HG03565 (cell line): ENCODE measurements at regions not wholly inside any gene's neighbourhood (a gene's known extent, or its start where the extent isn't known, plus 50 kb on each side); places are given as distances from the start of the nearest gene placed in this dataset.

ENCODE experiments used
- ATAC-seq: cut with Tn5 transposase; IDR thresholded peaks from one replicate; pipeline ENCODE4 v1.9.1; 2021; ENCODE audit warnings: mild to moderate bottlenecking, moderate library complexity; ENCODE audit not compliant: unreplicated experiment

- ATAC-seq = no peak
Observed at GRCh38 chr9:99573085-99573484, 248.6 kb upstream of the NR4A3 start.

DNA sequence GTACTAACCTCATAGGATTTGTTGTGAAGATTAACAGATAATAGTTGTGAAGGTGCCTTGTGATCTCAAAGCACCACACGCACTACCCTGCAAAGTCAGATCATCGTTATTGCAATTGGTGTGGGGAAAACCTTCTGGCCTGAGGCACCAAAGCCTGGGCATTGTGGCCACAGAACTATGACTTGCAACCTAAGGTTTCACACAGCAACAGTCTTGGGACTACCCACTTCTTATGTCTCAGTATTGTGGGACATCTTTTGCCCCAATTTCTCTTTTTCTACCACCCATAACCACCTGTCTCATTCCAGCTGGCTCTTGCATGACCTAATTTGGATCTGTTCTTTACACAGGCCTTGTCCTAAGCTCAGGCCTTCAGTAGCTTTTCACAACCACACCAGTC lies 247.8 kb upstream of the NR4A3 start:
- no peak for ATAC-seq

GRCh38 chr9:99576002-99576401 lies 245.7 kb upstream of the NR4A3 start:
- ATAC-seq = no peak

- ATAC-seq = no peak
Observed at GRCh38 chr9:99576876-99577275, 244.8 kb upstream of the NR4A3 start.

GRCh38 chr9:99577351-99577750 lies 244.3 kb upstream of the NR4A3 start:
- ATAC-seq = no peak

DNA sequence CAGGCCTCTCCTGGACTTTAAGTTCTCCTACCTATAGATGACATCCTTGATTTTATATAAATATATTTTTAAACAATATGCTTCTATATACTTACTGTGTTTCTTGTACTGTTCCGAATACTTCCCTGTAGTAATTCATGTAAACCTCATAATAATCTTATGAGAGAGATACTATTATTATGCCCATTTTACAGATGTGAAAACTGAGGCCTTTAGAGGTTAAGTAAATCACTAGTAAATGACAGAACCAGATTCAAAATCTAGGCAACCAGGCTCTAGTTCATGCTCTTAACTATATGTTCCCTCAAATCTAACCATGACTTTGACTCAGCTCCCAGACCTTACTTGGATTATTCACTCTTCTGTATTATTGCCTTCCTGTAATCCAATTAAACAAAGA lies 243.0 kb upstream of the NR4A3 start:
- no peak for ATAC-seq

DNA sequence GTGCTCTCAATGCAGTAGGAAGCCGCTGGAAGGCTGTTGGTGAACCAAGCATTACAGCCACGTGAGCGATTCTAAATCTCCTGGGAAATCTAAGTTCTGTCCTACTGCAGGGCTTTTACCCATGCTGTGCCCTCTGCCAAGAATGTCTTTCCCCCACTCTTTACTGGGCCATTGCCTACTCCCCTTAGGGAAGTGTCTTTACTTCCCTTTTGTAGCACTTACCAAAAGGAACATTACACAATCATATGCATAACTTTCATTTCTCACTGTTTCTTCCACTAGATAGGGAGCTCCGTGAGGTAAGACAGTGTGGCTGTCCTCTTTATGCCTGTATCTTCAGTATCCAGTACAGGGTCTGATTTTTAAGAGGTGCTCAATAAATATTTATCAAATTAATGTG lies 241.7 kb upstream of the NR4A3 start:
- no peak for ATAC-seq

GRCh38 chr9:99582814-99583213 lies 238.9 kb upstream of the NR4A3 start:
- ATAC-seq = no peak

DNA sequence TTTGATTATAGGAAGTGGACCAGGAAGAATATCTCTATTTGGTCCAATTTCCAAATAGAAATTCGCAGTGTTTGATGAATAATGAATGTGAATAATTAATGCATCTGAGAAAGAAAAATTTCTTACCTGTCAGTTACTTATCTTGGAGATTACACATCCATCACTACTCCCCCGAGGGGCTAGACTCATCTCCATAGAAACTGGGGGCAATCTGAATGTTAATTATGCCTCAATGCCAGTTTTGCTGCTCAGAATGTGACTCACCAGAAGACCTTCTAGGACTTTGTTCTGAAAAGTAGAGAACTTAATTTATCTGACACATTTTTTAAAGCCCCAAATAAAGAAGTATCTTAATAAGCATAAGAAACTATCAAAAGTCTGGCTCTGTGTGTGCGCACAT lies 233.4 kb upstream of the NR4A3 start:
- no peak for ATAC-seq

- no peak for ATAC-seq
Observed at GRCh38 chr9:99588747-99589146, 232.9 kb upstream of the NR4A3 start.

- no peak for ATAC-seq
Observed at GRCh38 chr9:99590410-99590809, 231.3 kb upstream of the NR4A3 start.

DNA sequence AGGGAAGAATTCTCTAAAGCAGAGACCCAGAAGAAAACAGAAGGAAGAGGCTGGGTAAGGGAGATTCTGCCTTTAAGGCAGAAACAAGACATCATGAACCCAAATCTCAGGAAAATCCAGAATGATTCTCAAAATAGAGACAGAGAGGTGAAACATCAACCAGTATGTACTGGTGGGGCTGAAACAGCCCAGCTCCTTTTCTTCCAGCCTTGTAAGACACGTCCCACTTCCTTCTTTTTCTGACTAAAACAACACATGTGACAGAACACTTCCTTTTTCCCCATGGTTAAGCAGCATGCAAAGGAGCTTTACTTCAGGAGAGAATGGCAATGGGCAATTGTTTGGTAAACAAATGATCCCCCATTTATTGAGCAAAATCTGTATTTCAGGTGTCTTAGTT lies 230.8 kb upstream of the NR4A3 start:
- no peak for ATAC-seq

DNA sequence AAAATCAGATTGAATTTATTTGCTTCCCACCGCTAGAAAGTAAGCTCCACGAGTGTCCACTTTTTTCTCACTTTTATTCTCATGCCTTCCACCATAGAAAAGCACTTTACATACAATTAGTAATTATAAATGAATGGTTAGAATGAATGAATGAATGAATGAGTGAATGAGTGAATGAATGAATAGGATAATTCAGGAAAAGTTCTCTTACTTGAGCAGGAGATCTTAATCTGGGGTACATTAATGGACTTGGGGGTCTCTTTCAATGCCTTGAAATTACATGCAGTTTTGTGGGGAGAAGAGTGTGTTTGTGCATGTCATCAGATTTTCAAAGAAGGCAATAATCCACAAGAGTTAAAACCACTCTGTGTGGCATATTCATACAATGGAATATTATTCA lies 229.9 kb upstream of the NR4A3 start:
- no peak for ATAC-seq

- no peak for ATAC-seq
Observed at GRCh38 chr9:99592834-99593574, 228.7 kb upstream of the NR4A3 start.

DNA sequence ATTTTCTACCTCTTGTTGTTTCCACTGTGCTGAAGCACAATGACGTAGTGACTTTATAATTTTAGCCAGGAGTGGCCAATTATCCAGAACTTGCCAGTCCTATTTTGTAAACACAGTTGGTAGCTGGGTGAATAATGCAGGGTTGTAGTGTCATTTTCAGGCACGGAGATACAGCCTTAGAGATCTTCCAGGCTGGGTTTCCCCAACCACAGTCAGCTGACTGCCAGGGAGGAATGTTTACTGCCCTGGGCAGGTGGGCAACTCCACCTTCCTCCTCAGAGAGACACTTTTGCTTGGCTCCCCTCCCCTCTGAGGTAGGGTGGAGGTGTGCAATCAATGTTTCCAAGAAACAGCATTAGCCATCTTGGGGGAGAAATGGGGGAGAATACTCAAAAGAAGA lies 228.1 kb upstream of the NR4A3 start:
- no peak for ATAC-seq

- ATAC-seq = no peak
Observed at GRCh38 chr9:99594056-99594780, 227.5 kb upstream of the NR4A3 start.

- ATAC-seq = no peak
Observed at GRCh38 chr9:99595796-99596195, 225.9 kb upstream of the NR4A3 start.

GRCh38 chr9:99601571-99602111 lies 220.0 kb upstream of the NR4A3 start:
- no peak for ATAC-seq

GRCh38 chr9:99602854-99603253 lies 218.8 kb upstream of the NR4A3 start:
- no peak for ATAC-seq

DNA sequence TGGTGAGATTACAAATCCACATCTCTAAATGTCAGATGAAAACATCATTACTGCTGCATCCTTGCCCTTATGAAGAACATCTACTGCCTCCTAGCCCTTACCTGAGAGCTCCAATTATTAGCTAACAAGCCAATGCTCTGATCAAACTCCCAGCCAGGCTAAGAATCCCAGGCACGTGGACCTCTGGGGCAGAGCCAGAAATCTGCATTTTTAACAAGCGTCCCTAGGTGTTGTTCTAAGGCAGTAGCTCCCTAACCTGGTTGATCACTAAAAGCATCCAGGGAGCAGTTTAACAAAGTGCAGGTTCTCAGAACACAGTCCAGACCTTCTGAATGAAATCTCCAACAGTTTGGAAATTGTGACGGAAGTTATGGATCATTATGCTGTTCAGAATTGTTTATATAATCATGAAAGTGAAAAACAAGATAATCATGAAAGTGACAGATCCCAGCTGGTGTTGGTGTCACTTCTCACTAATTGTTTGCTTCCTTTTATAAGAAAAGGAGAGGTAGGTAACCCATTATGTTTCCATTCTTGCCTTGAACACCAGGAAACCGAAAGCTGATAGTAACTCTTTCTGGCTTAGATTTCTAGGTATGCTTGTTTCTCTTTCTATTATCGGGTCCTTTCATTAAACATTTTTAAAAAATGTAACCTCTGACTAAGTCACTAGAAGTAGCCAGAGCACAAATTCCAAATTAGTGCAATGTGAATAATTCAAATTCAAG lies 216.5 kb upstream of the NR4A3 start:
- no peak for ATAC-seq

- ATAC-seq = no peak
Observed at GRCh38 chr9:99606296-99606695, 215.4 kb upstream of the NR4A3 start.

DNA sequence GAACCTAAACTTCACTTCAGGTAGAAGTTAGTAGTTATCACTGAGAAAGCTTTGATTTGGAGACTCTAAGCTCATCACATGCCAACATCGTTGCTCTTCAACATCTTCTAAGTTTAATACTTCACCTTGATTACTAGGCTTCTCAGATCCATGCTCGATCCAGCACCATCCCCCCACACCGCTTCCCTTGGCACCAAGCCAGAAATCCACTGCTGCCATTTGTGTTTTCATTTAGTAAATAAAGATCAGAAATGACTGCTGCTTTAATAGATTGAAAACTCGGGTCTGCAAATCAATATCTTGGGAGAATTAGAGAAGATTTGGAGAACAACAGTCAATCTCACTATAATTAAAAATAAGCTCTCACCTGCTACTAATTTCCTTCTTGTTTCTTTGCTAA lies 214.7 kb upstream of the NR4A3 start:
- ATAC-seq = no peak
